ENCODE measurements at regions not wholly inside any gene's neighbourhood (a gene's known extent, or its start where the extent isn't known, plus 50 kb on each side); places are given as distances from the start of the nearest gene placed in this dataset.
"Not testable (repeated sequence)": the region's sequence is repeated elsewhere in the genome, so short reads cannot be mapped to it uniquely, and the experiment has no call there.

DNA sequence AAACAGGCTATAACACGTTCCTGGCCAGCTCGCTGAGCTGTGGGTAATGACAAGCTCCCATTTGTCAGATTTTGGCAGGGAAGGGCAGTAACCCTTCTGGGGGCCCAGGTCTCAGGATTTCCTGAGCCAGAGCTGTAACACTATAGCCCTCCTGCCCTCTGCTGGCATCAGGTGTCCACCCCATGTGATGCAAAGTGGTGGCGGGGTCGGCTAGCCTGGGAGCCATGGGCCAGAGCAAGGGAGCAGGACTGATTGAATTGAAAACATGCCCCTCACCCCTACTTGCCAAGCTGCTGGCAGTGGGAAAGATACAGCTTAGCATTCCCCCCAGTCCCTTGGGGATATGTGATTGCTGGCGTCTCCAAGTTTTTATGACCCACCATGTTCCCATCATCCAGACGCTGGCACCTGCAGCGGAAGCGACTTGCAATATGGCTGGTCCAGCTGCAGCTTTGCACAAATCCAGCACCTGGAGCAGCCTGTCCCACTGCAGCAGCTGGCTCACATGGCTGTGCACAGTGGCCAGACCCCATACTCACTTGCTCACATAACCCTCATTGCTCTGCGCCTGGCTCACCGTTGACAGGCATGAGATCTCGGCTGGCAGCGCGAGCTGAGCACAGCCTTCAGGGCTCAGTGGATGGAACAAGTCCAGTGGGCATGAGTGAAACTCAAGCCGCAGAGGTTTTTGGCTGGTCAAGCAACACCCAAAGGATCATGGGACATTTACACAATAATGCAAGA lies 1147.8 kb downstream of the JRKL start:
- no peak overlapping the region for H3K4me3 ChIP-seq (ENCODE audit: low read depth in 1 of 3, low read length in 3 of 3)
- WGBS, 3 donors = 94 to 96% (median 96%) methylated on average over 14 of the region's 14 CpGs
- DNase-seq = no peak
- no peaks in the 10 kb centered on the region for H3K36me3 ChIP-seq (ENCODE audit: control insufficient read depth in 3 of 3, insufficient read depth in 2 of 3, low read depth in 1 of 3, low read length in 3 of 3)
- no peak for FAIRE-seq
- H3K27me3 ChIP-seq (ENCODE audit: control insufficient read depth in 3 of 3, insufficient read depth in 3 of 3, low read length in 3 of 3) = no peaks in the 10 kb centered on the region
- H3K27ac ChIP-seq (ENCODE audit: low read depth in 1 of 3, low read length in 2 of 3) = no peak overlapping the region
- peaks cover 0 to 10% of the 10 kb centered on the region in 2 donors for H3K9me3 ChIP-seq (ENCODE audit: control insufficient read depth in 2 of 2, insufficient read depth in 1 of 2, low read depth in 1 of 2, low read length in 1 of 2)
- H3K4me1 ChIP-seq (ENCODE audit: control insufficient read depth in 3 of 3, insufficient read depth in 2 of 3, low read depth in 1 of 3, low read length in 2 of 3) = no peaks in the 10 kb centered on the region

DNA sequence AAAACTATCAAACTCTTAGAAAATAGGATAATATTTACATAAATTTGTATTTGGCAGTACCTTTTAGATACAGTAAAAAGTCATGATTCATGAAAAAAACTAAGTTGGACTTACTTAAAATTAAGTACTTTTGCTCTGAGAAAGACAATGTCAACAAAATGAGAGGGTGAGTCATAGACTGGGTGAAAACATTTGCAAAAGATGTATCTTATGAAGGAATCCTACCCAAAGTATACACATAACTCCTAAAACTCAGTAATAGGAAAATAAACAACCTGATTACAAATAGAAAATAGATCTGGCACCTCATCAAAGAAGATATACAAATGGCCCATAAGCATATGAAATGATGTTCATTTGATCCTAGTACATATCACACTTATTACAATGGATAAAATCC lies 1154.6 kb downstream of the JRKL start:
- FAIRE-seq (no peak), DNase-seq (no peak)
- Histone ChIP-seq H3K9me3 (ENCODE audit: control insufficient read depth in 2 of 2, insufficient read depth in 1 of 2, low read depth in 1 of 2, low read length in 1 of 2) (no peaks in the 10 kb centered on the region), H3K27me3 (ENCODE audit: control insufficient read depth in 3 of 3, insufficient read depth in 3 of 3, low read length in 3 of 3) (no peaks in the 10 kb centered on the region), H3K4me3 (ENCODE audit: low read depth in 1 of 3, low read length in 3 of 3) (no peak overlapping the region), H3K36me3 (ENCODE audit: control insufficient read depth in 3 of 3, insufficient read depth in 2 of 3, low read depth in 1 of 3, low read length in 3 of 3) (no peaks in the 10 kb centered on the region), H3K4me1 (ENCODE audit: control insufficient read depth in 3 of 3, insufficient read depth in 2 of 3, low read depth in 1 of 3, low read length in 2 of 3) (no peaks in the 10 kb centered on the region), H3K27ac (ENCODE audit: low read depth in 1 of 3, low read length in 2 of 3) (no peak overlapping the region)

DNA sequence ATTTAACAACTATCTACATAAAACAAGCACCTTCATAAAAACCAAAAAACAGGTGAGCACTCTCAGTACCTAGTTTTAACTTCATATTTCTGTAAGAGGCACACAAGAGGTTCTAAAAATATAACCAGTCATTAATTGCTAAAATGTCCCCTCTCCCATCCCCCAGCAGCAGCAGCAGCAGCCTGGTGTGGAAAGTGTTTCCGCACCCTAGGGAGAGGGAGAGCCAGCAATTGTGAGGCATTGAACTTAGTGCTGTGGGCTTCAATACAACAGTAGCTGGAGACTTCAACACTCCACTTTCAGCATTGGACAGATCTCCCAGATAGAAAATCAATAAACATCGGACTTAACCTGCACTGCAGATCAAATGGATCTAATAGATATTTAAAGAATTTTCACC lies 1158.5 kb downstream of the JRKL start:
- H3K9me3 ChIP-seq (ENCODE audit: control insufficient read depth in 2 of 2, insufficient read depth in 1 of 2, low read depth in 1 of 2, low read length in 1 of 2) = no peaks in the 10 kb centered on the region
- no peaks in the 10 kb centered on the region for H3K4me1 ChIP-seq (ENCODE audit: control insufficient read depth in 3 of 3, insufficient read depth in 2 of 3, low read depth in 1 of 3, low read length in 2 of 3)
- no peak overlapping the region for H3K4me3 ChIP-seq (ENCODE audit: low read depth in 1 of 3, low read length in 3 of 3)
- H3K27me3 ChIP-seq (ENCODE audit: control insufficient read depth in 3 of 3, insufficient read depth in 3 of 3, low read length in 3 of 3) = no peaks in the 10 kb centered on the region
- H3K27ac ChIP-seq (ENCODE audit: low read depth in 1 of 3, low read length in 2 of 3) = no peak overlapping the region
- FAIRE-seq (no peak), DNase-seq (no peak)
- H3K36me3 ChIP-seq (ENCODE audit: control insufficient read depth in 3 of 3, insufficient read depth in 2 of 3, low read depth in 1 of 3, low read length in 3 of 3) = no peaks in the 10 kb centered on the region
- WGBS, 3 donors = 61 to 80% (median 64%) methylated on average over 2 of the region's 2 CpGs

DNA sequence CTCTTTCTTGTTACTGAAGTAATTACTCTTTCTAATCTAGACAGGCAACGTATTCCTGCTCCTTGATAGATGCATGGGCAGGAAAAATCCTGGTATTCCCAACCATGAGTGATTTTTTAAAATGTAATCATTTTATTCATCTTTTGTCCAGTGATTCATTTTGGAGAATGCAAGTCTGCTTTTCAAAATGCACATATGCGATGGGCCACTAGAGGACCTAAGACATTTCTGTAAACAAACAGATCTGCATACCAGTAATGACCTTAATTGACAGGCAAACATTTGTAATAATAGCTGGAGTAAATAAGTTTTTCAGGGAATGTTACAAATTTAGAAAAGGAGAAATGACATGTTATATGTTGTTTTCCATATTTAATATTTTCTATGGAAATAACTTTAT lies 1167.6 kb downstream of the JRKL start:
- no peak for FAIRE-seq

DNA sequence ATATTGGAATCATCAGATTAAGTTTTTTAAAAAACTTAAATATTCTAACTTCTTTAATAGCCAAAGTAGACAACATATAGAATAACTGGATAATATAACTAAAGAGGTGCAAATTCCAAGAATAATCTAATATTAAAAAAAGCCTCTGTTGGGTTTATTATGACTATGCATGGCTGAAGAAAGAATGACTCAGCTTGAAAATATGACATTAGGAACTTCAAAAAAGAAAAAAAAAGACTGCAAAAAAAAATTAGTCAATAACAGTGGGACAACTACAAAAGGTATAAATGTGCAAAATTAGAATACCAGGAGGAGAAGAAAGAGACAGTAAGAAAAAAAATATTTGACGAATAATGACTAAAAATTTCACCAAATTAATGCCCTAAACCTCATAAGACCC lies 1178.0 kb downstream of the JRKL start:
- no peaks in the 10 kb centered on the region for H3K4me1 ChIP-seq (ENCODE audit: control insufficient read depth in 3 of 3, insufficient read depth in 2 of 3, low read depth in 1 of 3, low read length in 2 of 3)
- no peak overlapping the region for H3K4me3 ChIP-seq (ENCODE audit: low read depth in 1 of 3, low read length in 3 of 3)
- no peak for DNase-seq
- no peaks in the 10 kb centered on the region for H3K36me3 ChIP-seq (ENCODE audit: control insufficient read depth in 3 of 3, insufficient read depth in 2 of 3, low read depth in 1 of 3, low read length in 3 of 3)
- H3K27me3 ChIP-seq (ENCODE audit: control insufficient read depth in 3 of 3, insufficient read depth in 3 of 3, low read length in 3 of 3) = no peaks in the 10 kb centered on the region
- 83 to 96% (median 83%) methylated on average over 1 of the region's 1 CpG for WGBS, 3 donors
- peaks cover 2 to 26% of the 10 kb centered on the region in 2 donors for H3K9me3 ChIP-seq (ENCODE audit: control insufficient read depth in 2 of 2, insufficient read depth in 1 of 2, low read depth in 1 of 2, low read length in 1 of 2)
- FAIRE-seq = no peak
- H3K27ac ChIP-seq (ENCODE audit: low read depth in 1 of 3, low read length in 2 of 3) = no peak overlapping the region

More for the DNA sequence above, 1167.6 kb downstream of the JRKL start:
- Histone ChIP-seq H3K9me3 (ENCODE audit: control insufficient read depth in 2 of 2, insufficient read depth in 1 of 2, low read depth in 1 of 2, low read length in 1 of 2) (no peaks in the 10 kb centered on the region), H3K27ac (ENCODE audit: low read depth in 1 of 3, low read length in 2 of 3) (no peak overlapping the region), H3K4me3 (ENCODE audit: low read depth in 1 of 3, low read length in 3 of 3) (no peak overlapping the region), H3K4me1 (ENCODE audit: control insufficient read depth in 3 of 3, insufficient read depth in 2 of 3, low read depth in 1 of 3, low read length in 2 of 3) (no peaks in the 10 kb centered on the region), H3K27me3 (ENCODE audit: control insufficient read depth in 3 of 3, insufficient read depth in 3 of 3, low read length in 3 of 3) (no peaks in the 10 kb centered on the region), H3K36me3 (ENCODE audit: control insufficient read depth in 3 of 3, insufficient read depth in 2 of 3, low read depth in 1 of 3, low read length in 3 of 3) (no peaks in the 10 kb centered on the region)
- 35 to 60% (median 54%) methylated on average over 2 of the region's 2 CpGs for WGBS, 3 donors
- DNase-seq = no peak

DNA sequence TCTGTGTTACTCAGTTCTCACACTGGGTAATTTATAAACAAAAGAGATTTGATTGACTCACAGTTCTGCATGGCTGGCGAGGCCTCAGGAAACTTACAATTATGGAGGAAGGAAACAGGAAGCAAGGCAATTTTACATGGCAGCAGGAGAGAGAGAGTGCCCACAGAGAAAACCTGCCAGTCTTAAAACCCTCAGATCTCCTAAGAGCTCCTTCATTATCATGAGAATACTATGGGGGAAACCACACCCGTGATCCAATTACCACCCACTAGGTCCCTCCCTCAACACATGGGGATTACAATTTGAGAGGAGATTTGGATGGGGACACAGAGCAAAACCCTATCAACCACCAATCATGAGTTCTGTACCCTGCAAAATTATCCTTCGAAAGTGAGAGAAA lies 1180.8 kb downstream of the JRKL start:
- Histone ChIP-seq H3K36me3 (ENCODE audit: control insufficient read depth in 3 of 3, insufficient read depth in 2 of 3, low read depth in 1 of 3, low read length in 3 of 3) (no peaks in the 10 kb centered on the region), H3K4me1 (ENCODE audit: control insufficient read depth in 3 of 3, insufficient read depth in 2 of 3, low read depth in 1 of 3, low read length in 2 of 3) (no peaks in the 10 kb centered on the region), H3K4me3 (ENCODE audit: low read depth in 1 of 3, low read length in 3 of 3) (no peak overlapping the region), H3K27ac (ENCODE audit: low read depth in 1 of 3, low read length in 2 of 3) (no peak overlapping the region), H3K27me3 (ENCODE audit: control insufficient read depth in 3 of 3, insufficient read depth in 3 of 3, low read length in 3 of 3) (no peaks in the 10 kb centered on the region), H3K9me3 (ENCODE audit: control insufficient read depth in 2 of 2, insufficient read depth in 1 of 2, low read depth in 1 of 2, low read length in 1 of 2) (peaks cover 2 to 22% of the 10 kb centered on the region in 2 donors)
- DNase-seq = no peak
- 48 to 61% (median 57%) methylated on average over 3 of the region's 3 CpGs for WGBS, 3 donors
- FAIRE-seq = no peak

DNA sequence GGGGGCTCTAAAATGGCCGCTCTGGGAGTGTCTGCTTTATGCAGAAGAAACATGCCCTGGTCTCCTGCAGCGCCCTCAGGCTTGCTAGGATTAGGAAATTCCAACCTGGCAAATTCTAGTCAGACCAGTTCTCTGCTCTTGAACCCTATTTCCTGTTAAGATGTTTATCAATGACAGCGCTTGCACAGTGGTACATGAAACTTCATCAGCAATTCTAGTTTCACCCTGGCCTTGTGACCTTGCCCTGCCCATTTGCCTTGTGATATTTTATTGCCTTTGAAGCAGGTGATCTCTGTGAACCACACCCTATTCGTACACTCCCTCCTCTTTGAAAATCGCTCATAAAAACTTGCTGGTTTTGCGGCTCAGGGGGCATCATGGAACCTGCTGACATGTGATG lies 1184.0 kb downstream of the JRKL start:
- WGBS, 3 donors = 57 to 78% (median 69%) methylated on average over 6 of the region's 6 CpGs
- H3K4me3 ChIP-seq (ENCODE audit: low read depth in 1 of 3, low read length in 3 of 3); H3K36me3 ChIP-seq (ENCODE audit: control insufficient read depth in 3 of 3, insufficient read depth in 2 of 3, low read depth in 1 of 3, low read length in 3 of 3); H3K27me3 ChIP-seq (ENCODE audit: control insufficient read depth in 3 of 3, insufficient read depth in 3 of 3, low read length in 3 of 3); H3K9me3 ChIP-seq (ENCODE audit: control insufficient read depth in 2 of 2, insufficient read depth in 1 of 2, low read depth in 1 of 2, low read length in 1 of 2); H3K4me1 ChIP-seq (ENCODE audit: control insufficient read depth in 3 of 3, insufficient read depth in 2 of 3, low read depth in 1 of 3, low read length in 2 of 3); H3K27ac ChIP-seq (ENCODE audit: low read depth in 1 of 3, low read length in 2 of 3); FAIRE-seq; DNase-seq: not testable (repeated sequence)

DNA sequence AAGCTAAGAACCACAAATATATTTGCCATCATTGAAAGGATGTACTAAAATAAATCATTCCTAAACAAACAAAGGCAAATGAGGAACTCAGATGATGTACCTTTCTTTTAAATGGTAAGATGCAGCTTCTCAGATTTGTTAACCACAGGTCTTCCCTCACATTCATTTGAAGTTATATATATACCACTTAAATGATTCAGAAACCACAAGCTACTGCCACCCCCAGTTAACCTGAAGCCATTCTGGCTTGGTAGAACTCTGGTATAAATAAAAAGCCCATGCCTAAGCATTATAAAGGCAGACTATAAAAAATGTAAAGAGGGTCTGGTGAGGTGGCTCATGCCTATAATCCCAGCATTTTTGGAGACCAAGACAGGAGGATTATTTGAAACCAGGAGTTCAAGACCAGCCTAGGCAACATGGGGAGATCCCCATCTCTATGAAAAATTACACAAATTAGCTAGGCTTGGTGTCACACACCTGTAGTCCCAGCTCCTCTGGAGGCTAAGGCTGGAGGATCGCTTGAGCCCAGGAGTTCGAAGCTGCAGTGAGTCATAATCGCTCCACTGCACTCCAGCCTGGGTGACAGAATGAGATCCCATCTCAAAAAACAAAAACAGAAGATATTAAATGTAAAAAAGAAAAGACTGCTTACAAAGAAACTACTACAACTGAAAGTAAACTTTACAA lies 1185.3 kb downstream of the JRKL start:
- no peaks in the 10 kb centered on the region for H3K9me3 ChIP-seq (ENCODE audit: control insufficient read depth in 2 of 2, insufficient read depth in 1 of 2, low read depth in 1 of 2, low read length in 1 of 2)
- H3K27me3 ChIP-seq (ENCODE audit: control insufficient read depth in 3 of 3, insufficient read depth in 3 of 3, low read length in 3 of 3) = no peaks in the 10 kb centered on the region
- 89 to 95% (median 92%) methylated on average over 3 of the region's 3 CpGs for WGBS, 3 donors
- no peak overlapping the region for H3K4me3 ChIP-seq (ENCODE audit: low read depth in 1 of 3, low read length in 3 of 3)
- FAIRE-seq (no peak), DNase-seq (no peak)
- H3K27ac ChIP-seq (ENCODE audit: low read depth in 1 of 3, low read length in 2 of 3) = no peak overlapping the region
- H3K36me3 ChIP-seq (ENCODE audit: control insufficient read depth in 3 of 3, insufficient read depth in 2 of 3, low read depth in 1 of 3, low read length in 3 of 3) = no peaks in the 10 kb centered on the region
- no peaks in the 10 kb centered on the region for H3K4me1 ChIP-seq (ENCODE audit: control insufficient read depth in 3 of 3, insufficient read depth in 2 of 3, low read depth in 1 of 3, low read length in 2 of 3)
